AG08395 (cell line): ENCODE measurements at regions not wholly inside any gene's neighbourhood (a gene's known extent, or its start where the extent isn't known, plus 50 kb on each side); places are given as distances from the start of the nearest gene placed in this dataset.
A peak's percentile ranks its signal among the peaks of the same experiment; 100 is the strongest.
"Not testable (repeated sequence)": the region's sequence is repeated elsewhere in the genome, so short reads cannot be mapped to it uniquely, and the experiment has no call there.

Source experiments
- DNase-seq: peaks from one replicate; pipeline ENCODE4 v3.0.0; 2012; ENCODE audit warnings: mixed read lengths, low spot score

GRCh38 chr15:79606831-79607355 lies 174.8 kb downstream of the MINAR1 start:
- no peak for DNase-seq

- DNase-seq, result no peak
Observed at GRCh38 chr15:79608066-79608864, 176.1 kb downstream of the MINAR1 start.

- DNase-seq, result no peak
Observed at GRCh38 chr15:79609506-79609905, 177.4 kb downstream of the MINAR1 start.

GRCh38 chr15:79610021-79610420 lies 177.9 kb downstream of the MINAR1 start:
- no peak for DNase-seq

- DNase-seq, result no peak
Observed at GRCh38 chr15:79615754-79616153, 183.6 kb downstream of the MINAR1 start.

GRCh38 chr15:79617071-79617470 lies 184.9 kb downstream of the MINAR1 start:
- DNase-seq, result no peak

GRCh38 chr15:79620112-79620857 lies 188.1 kb downstream of the MINAR1 start:
- no peak for DNase-seq

GRCh38 chr15:79621805-79622204 lies 189.7 kb downstream of the MINAR1 start:
- DNase-seq, result not testable (repeated sequence)

GRCh38 chr15:79623488-79623887 lies 191.4 kb downstream of the MINAR1 start:
- DNase-seq, result no peak

- DNase-seq, result peak; percentile 80
Observed at GRCh38 chr15:79629687-79630086, 197.6 kb downstream of the MINAR1 start.

- no peak for DNase-seq
Observed at GRCh38 chr15:79632457-79632856, 200.3 kb downstream of the MINAR1 start.

- DNase-seq, result no peak
Observed at GRCh38 chr15:79635149-79635771, 203.1 kb downstream of the MINAR1 start.

GRCh38 chr15:79635897-79636561 lies 203.9 kb downstream of the MINAR1 start:
- DNase-seq, result peak; percentile 26

- DNase-seq, result peak; percentile 90
Observed at GRCh38 chr15:79640206-79640605, 208.1 kb downstream of the MINAR1 start.

GRCh38 chr15:79641841-79642240 lies 209.7 kb downstream of the MINAR1 start:
- DNase-seq, result no peak

- no peak for DNase-seq
Observed at GRCh38 chr15:79643393-79643792, 211.3 kb downstream of the MINAR1 start.

- peak; percentile 69 for DNase-seq
Observed at GRCh38 chr15:79644091-79644490, 212.0 kb downstream of the MINAR1 start.

- peak; percentile 38 for DNase-seq
Observed at GRCh38 chr15:79652972-79653371, 220.8 kb downstream of the MINAR1 start.

GRCh38 chr15:79653533-79653932 lies 221.4 kb downstream of the MINAR1 start:
- no peak for DNase-seq

- no peak for DNase-seq
Observed at GRCh38 chr15:79656151-79657000, 224.2 kb downstream of the MINAR1 start.

GRCh38 chr15:79657722-79658121 lies 225.6 kb downstream of the MINAR1 start:
- DNase-seq, result no peak
